HG03520 (cell line): ENCODE measurements at regions not wholly inside any gene's neighbourhood (a gene's known extent, or its start where the extent isn't known, plus 50 kb on each side); places are given as distances from the start of the nearest gene placed in this dataset.
"Not testable (repeated sequence)": the region's sequence is repeated elsewhere in the genome, so short reads cannot be mapped to it uniquely, and the experiment has no call there.

Experiments used
- ATAC-seq: cut with Tn5 transposase; IDR thresholded peaks from one replicate; pipeline ENCODE4 v1.9.1; 2021; ENCODE audit warnings: mild to moderate bottlenecking, moderate library complexity; ENCODE audit not compliant: unreplicated experiment

GRCh38 chr7:86592185-86592584, 51.5 kb upstream of the GRM3 start:
- ATAC-seq, result no peak

DNA sequence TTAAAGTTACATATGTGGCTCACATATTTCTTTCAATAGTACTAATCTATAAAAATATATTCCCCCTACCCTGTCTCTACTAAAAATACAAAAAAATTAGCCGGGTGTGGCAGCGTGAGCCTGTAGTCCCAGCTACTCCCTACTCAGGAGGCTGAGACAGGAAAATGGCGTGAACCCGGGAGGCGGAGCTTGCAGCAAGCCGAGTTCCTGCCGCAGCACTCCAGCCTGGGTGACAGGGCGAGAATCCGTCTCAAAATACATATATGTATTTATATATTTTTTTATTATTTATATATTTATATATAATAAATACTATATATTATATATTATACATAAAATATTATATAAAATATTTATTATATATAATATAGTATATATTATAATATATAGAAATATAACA, 69.7 kb upstream of the GRM3 start:
- ATAC-seq, result no peak

- ATAC-seq, result no peak
These were observed 84.8 kb upstream of the GRM3 start for GRCh38 chr7:86558680-86559501.

- no peak for ATAC-seq
These were observed 109.1 kb upstream of the GRM3 start for GRCh38 chr7:86534641-86535040.

- no peak for ATAC-seq
These were observed 139.5 kb upstream of the GRM3 start for GRCh38 chr7:86504229-86504628.

GRCh38 chr7:86499986-86500385, 143.7 kb upstream of the GRM3 start:
- no peak for ATAC-seq

GRCh38 chr7:86485827-86486226, 157.9 kb upstream of the GRM3 start:
- no peak for ATAC-seq

DNA sequence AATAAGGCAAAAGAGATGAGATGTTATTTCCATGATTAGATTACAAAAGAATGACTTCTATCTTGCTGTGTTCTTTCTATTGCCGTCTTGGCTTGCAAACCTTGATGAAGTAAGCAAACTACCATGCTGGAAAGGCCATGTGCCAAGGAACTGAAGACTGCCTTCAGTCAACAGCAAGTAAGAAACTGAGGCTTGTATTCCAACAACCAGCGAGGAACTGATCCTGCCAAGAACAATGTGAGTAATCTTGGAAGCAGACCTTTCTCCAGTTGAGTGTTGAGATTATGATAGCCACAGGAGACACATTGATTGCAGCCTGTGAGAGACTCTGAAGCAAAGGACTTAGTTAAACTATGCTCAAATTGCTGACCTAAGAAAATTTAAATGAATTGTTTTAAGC, 164.6 kb upstream of the GRM3 start:
- ATAC-seq, result no peak

DNA sequence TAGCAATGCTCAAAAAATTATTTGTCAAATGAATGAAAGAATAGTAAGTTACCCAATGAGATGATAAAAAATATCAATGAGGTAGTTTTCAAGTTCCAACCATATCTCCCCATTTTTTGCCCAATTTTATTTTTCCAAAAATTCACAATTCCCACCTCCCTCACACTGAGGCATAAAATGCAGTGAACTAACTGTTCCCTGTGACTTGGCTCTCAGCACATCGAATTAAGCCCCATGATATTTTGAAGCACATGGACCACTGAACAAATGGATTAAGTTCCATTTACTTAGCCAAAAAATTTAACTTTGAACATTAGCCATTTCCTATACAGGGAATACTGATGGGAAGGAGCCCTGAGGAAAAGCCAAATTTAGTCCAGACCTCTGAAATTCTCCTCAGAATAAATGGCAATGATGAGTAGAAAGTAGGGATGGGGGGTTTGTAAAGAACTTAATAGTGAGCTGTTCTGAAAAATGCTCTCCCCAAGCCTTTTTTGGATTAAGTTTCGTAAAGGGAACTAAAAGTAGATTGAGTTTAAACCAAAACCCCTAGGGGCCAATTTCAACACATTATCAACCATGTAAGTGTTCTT, 166.3 kb upstream of the GRM3 start:
- no peak for ATAC-seq

- no peak for ATAC-seq
These were observed 172.9 kb upstream of the GRM3 start for GRCh38 chr7:86470763-86471162.

- peak; percentile 99 for ATAC-seq
These were observed 173.9 kb upstream of the GRM3 start for GRCh38 chr7:86469680-86470295.

DNA sequence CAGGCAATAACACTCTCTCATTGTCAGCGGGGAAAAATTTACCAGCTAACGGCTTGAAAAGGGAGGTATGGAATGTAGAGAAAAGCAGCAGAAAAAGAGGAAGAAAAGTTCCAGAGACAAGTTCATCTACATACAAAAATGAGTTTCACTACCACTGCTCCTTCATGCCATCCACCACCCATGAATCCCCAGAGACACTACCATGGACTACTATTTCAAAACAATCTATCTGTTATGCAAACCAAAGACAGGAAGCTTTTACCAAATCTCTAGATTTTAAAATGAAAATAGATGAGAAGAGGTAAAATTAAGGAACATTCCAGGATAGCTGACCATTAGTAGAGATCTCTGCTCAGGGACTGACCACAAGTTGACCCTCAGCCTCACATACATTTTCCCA, 189.0 kb upstream of the GRM3 start:
- ATAC-seq, result no peak

- no peak for ATAC-seq
These were observed 190.3 kb upstream of the GRM3 start for GRCh38 chr7:86453454-86453853.

DNA sequence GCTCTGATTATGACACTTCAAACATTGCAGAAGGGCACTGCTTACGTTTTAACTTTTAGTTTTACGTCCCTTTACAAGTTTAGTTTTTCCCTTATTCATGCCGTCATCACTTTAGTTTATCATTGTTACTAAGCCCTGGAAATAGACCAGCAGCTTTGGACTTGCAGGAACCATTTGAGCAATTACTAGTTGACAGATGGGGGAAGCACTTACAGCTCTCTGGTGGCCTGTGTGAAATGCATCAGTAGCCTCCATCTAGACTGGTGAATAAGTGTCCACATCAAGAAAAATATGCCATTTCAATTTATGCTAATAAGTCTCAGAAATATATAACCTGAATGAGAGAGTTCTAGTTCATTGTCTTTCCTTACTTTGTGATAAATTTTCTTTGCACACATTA, 194.9 kb upstream of the GRM3 start:
- no peak for ATAC-seq

GRCh38 chr7:86445285-86445684, 198.4 kb upstream of the GRM3 start:
- no peak for ATAC-seq

- no peak for ATAC-seq
These were observed 199.5 kb upstream of the GRM3 start for GRCh38 chr7:86444245-86444644.

DNA sequence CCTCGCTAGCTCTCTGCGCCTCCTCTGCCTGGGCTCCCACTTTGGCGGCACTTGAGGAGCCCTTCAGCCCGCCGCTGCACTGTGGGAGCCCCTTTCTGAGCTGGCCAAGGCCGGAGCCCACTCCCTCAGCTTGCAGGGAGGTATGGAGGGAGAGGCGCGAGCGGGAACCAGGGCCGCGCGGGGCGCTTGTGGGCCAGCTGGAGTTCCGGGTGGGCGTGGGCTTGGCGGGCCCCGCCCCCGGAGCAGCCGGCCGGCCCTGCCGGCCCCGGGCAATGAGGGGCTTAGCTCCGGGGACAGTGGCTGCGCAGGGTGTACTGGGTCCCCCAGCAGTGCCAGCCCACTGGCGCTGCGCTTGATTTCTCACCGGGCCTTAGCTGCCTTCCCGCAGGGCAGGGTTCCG, 203.3 kb upstream of the GRM3 start:
- ATAC-seq, result not testable (repeated sequence)

- ATAC-seq, result no peak
These were observed 205.7 kb upstream of the GRM3 start for GRCh38 chr7:86437951-86438450.

GRCh38 chr7:86431761-86432160, 211.9 kb upstream of the GRM3 start:
- ATAC-seq, result no peak

- no peak for ATAC-seq
These were observed 231.9 kb upstream of the GRM3 start for GRCh38 chr7:86411814-86412213.

GRCh38 chr7:86407291-86407690, 236.4 kb upstream of the GRM3 start:
- no peak for ATAC-seq

- ATAC-seq, result no peak
These were observed 251.9 kb upstream of the GRM3 start for GRCh38 chr7:86391813-86392212.
